ENCODE measurements at regions not wholly inside any gene's neighbourhood (a gene's known extent, or its start where the extent isn't known, plus 50 kb on each side); places are given as distances from the start of the nearest gene placed in this dataset.

GRCh38 chr10:57979956-57980355 lies 287.7 kb downstream of the IPMK start:
- no peak overlapping the region for H3K4me3 ChIP-seq (ENCODE audit: low read depth, low read length)
- no peak for TF ChIP-seq CTCF (IDR thresholded peaks at IDR 0.05; ENCODE audit: low read depth, low read length)

GRCh38 chr10:57979491-57979890 lies 288.2 kb downstream of the IPMK start:
- TF ChIP-seq CTCF (IDR thresholded peaks at IDR 0.05; ENCODE audit: low read depth, low read length): no peak
- H3K4me3 ChIP-seq (ENCODE audit: low read depth, low read length): no peak overlapping the region

- no peak overlapping the region for H3K4me3 ChIP-seq (ENCODE audit: low read depth, low read length)
- TF ChIP-seq CTCF (IDR thresholded peaks at IDR 0.05; ENCODE audit: low read depth, low read length): no peak
Measured at GRCh38 chr10:57977262-57977661, 290.4 kb downstream of the IPMK start.

- no peak overlapping the region for H3K4me3 ChIP-seq (ENCODE audit: low read depth, low read length)
- TF ChIP-seq CTCF (IDR thresholded peaks at IDR 0.05; ENCODE audit: low read depth, low read length): no peak
Measured at GRCh38 chr10:57973451-57973850, 294.2 kb downstream of the IPMK start.

- no peak for TF ChIP-seq CTCF (IDR thresholded peaks at IDR 0.05; ENCODE audit: low read depth, low read length)
Measured at GRCh38 chr10:57972783-57973182, 294.9 kb downstream of the IPMK start.

GRCh38 chr10:57968328-57969016 lies 299.2 kb downstream of the IPMK start:
- no peak for TF ChIP-seq CTCF (IDR thresholded peaks at IDR 0.05; ENCODE audit: low read depth, low read length)
- no peak overlapping the region for H3K4me3 ChIP-seq (ENCODE audit: low read depth, low read length)

More at GRCh38 chr10:57972783-57973182, 294.9 kb downstream of the IPMK start:
- H3K4me3 ChIP-seq (ENCODE audit: low read depth, low read length): no peak overlapping the region

- H3K4me3 ChIP-seq (ENCODE audit: low read depth, low read length): no peak overlapping the region
Measured at GRCh38 chr10:57964351-57964750, 303.3 kb downstream of the IPMK start.

More at GRCh38 chr10:57964351-57964750, 303.3 kb downstream of the IPMK start:
- TF ChIP-seq CTCF (IDR thresholded peaks at IDR 0.05; ENCODE audit: low read depth, low read length): no peak
